HepG2 (cell line): ENCODE measurements at regions not wholly inside any gene's neighbourhood (a gene's known extent, or its start where the extent isn't known, plus 50 kb on each side); places are given as distances from the start of the nearest gene placed in this dataset.

ENCODE experiments used
- ATAC-seq: fragments of 200-7000 bp; cut with Tn5 transposase; 3 replicates; pipeline ENCODE4 v1.9.1; 2020; ENCODE audit warnings: mild to moderate bottlenecking, moderate library complexity
- BruUV-seq: library from RNA; stranded (reverse); fragments of 400-500 nt; replicated peaks from 2 replicates; lab custom pipeline; 2021; lab: Mats Ljungman, UMichigan
- CTCF ChIA-PET: fragments of 300-600 bp; formaldehyde crosslinking; extraction: SDS; loops from one replicate; lab custom pipeline; 2021; ENCODE audit warnings: low total read pairs, inconsistent platforms, low intra/inter-chr PET ratio; lab: Yijun Ruan, JAX
- POLR2A ChIA-PET: fragments of 350-600 bp; sonication (Branson Sonifier 250); formaldehyde crosslinking; loops from one replicate; lab custom pipeline; 2020; ENCODE audit warnings: antibody characterized with exemption, inconsistent platforms; lab: Yijun Ruan, JAX
- DNase-seq: peaks from one replicate; pipeline ENCODE4 v3.0.0-alpha.2; 2015; ENCODE audit warnings: low spot score
- FAIRE-seq: peaks from 3 replicates; lab custom pipeline; 2011; peaks lifted over from hg19 to GRCh38; lab: Jason Lieb, UNC
- H2AFZ ChIP-seq: one replicate; pipeline ENCODE4 v1.6.1; 2011; ENCODE audit warnings: low read length, inconsistent platforms
- H3K27ac ChIP-seq: fragments of 300-600 bp; 3 replicates; pipeline ENCODE4 v1.8.0; 2011; ENCODE audit warnings: mixed run types, mild to moderate bottlenecking, mixed read lengths, low read length, inconsistent platforms; ENCODE audit not compliant: insufficient read depth; ENCODE audit errors: extremely low read length
- H3K27me3 ChIP-seq, 2 experiments: fragments of 200-600 bp in 1 of 2; 2 replicates in 1 of 2; 3 replicates in 1 of 2; pipeline versions ENCODE4 v1.6.0 to v1.8.0; 2011; ENCODE audit warnings: low read length in 2 of 2, mild to moderate bottlenecking in 2 of 2, moderate library complexity in 2 of 2, inconsistent platforms in 1 of 2; ENCODE audit not compliant: insufficient read depth in 2 of 2, control insufficient read depth in 1 of 2
- H3K36me3 ChIP-seq, 2 experiments: fragments of 200-600 bp in 1 of 2; replicated peaks in 1 of 2; 2 replicates in 1 of 2; 3 replicates in 1 of 2; pipeline versions ENCODE4 v1.5.1 to v1.8.0; 2011; ENCODE audit warnings: low read length in 2 of 2, inconsistent platforms in 1 of 2; ENCODE audit not compliant: insufficient read depth in 2 of 2, control insufficient read depth in 1 of 2
- H3K4me1 ChIP-seq: 2 replicates; pipeline ENCODE4 v1.5.1; 2012; ENCODE audit warnings: low read length, inconsistent platforms; ENCODE audit not compliant: insufficient read depth
- H3K4me2 ChIP-seq: 2 replicates; pipeline ENCODE4 v1.6.0; 2011; ENCODE audit warnings: low read depth, low read length, inconsistent platforms
- H3K4me3 ChIP-seq, 3 experiments: fragments of 200-600 bp in 1 of 3; sonication (generic), shearing (Covaris generic) in 1 of 3; replicated peaks in 1 of 3; 2 replicates each; pipeline ENCODE4 v1.5.1; 2011 to 2016; ENCODE audit warnings: low read length in 3 of 3, inconsistent platforms in 2 of 3, low read depth in 2 of 3, mild to moderate bottlenecking in 2 of 3, control low read depth in 1 of 3, mixed read lengths in 1 of 3; ENCODE audit not compliant: insufficient read depth in 1 of 3
- H3K79me2 ChIP-seq: one replicate; pipeline ENCODE4 v1.6.1; 2011; ENCODE audit warnings: low read length, inconsistent platforms; ENCODE audit not compliant: insufficient read depth
- H3K9ac ChIP-seq: 2 replicates; pipeline ENCODE4 v1.6.0; 2011; ENCODE audit warnings: mild to moderate bottlenecking, low read depth, low read length, inconsistent platforms; ENCODE audit not compliant: insufficient read depth
- H3K9me3 ChIP-seq: 2 replicates; pipeline ENCODE4 v1.5.1; 2012; ENCODE audit warnings: mild to moderate bottlenecking, low read length
- H4K20me1 ChIP-seq: 2 replicates; pipeline ENCODE4 v1.6.0; 2011; ENCODE audit warnings: inconsistent platforms, mild to moderate bottlenecking, low read length, moderate library complexity; ENCODE audit not compliant: insufficient read depth
- ADNP ChIP-seq: sonication (generic); formaldehyde crosslinking; IDR thresholded peaks from 2 replicates; pipeline ENCODE4 v1.4.0; 2020; ENCODE audit warnings: missing genetic modification reagents
- FOXM1 ChIP-seq: sonication (generic); formaldehyde crosslinking; IDR thresholded peaks from 2 replicates; pipeline ENCODE4 v1.5.0; 2020; ENCODE audit warnings: missing genetic modification reagents
- HNRNPUL1 ChIP-seq: fragments of 200-400 bp; formaldehyde crosslinking; IDR thresholded peaks from 2 replicates; pipeline ENCODE4 v1.6.1; 2017; ENCODE audit warnings: low read depth, mild to moderate bottlenecking, low read length, moderate library complexity
- ISX ChIP-seq: sonication (generic); formaldehyde crosslinking; conservative IDR thresholded peaks from 2 replicates; pipeline ENCODE4 v1.5.0; 2020; ENCODE audit warnings: missing genetic modification reagents
- NCOA1 ChIP-seq: sonication (generic); formaldehyde crosslinking; IDR thresholded peaks from 2 replicates; pipeline ENCODE4 v1.9.0; 2021; ENCODE audit warnings: missing genetic modification reagents
- NPAS2 ChIP-seq: sonication (generic); formaldehyde crosslinking; IDR thresholded peaks from 2 replicates; pipeline ENCODE4 v1.8.0; 2022; ENCODE audit warnings: mild to moderate bottlenecking, missing genetic modification reagents, borderline replicate concordance
- PPARG ChIP-seq: conservative IDR thresholded peaks from 2 replicates; pipeline ENCODE4 v1.6.1; 2016; ENCODE audit warnings: missing biosample characterization, missing genetic modification reagents
- WIZ ChIP-seq: sonication (generic); formaldehyde crosslinking; IDR thresholded peaks from 2 replicates; pipeline ENCODE4 v1.5.1; 2020; ENCODE audit warnings: mild to moderate bottlenecking, missing genetic modification reagents
- ZIK1 ChIP-seq: sonication (generic); formaldehyde crosslinking; IDR thresholded peaks from 2 replicates; pipeline ENCODE4 v1.5.0; 2020; ENCODE audit warnings: mild to moderate bottlenecking, low read depth, missing genetic modification reagents, borderline replicate concordance
- ZNF563 ChIP-seq: sonication (generic); formaldehyde crosslinking; IDR thresholded peaks from 2 replicates; pipeline ENCODE4 v1.8.0; 2022; ENCODE audit warnings: mild to moderate bottlenecking, moderate library complexity, missing genetic modification reagents
- ZNF672 ChIP-seq: sonication (generic); formaldehyde crosslinking; IDR thresholded peaks from 2 replicates; pipeline ENCODE4 v1.8.1; 2022; ENCODE audit warnings: missing genetic modification reagents
- ZNF713 ChIP-seq: sonication (generic); formaldehyde crosslinking; IDR thresholded peaks from 2 replicates; pipeline ENCODE4 v1.4.0; 2020; ENCODE audit warnings: mild to moderate bottlenecking, missing genetic modification reagents
- ZNF878 ChIP-seq: sonication (generic); formaldehyde crosslinking; IDR thresholded peaks from 2 replicates; pipeline ENCODE4 v1.8.1; 2023; ENCODE audit warnings: mild to moderate bottlenecking, missing genetic modification reagents, moderate library complexity
- ZSCAN31 ChIP-seq: sonication (generic); formaldehyde crosslinking; IDR thresholded peaks from 2 replicates; pipeline ENCODE4 v1.5.0; 2020; ENCODE audit warnings: low read depth, mild to moderate bottlenecking, missing genetic modification reagents
- WGBS: methylation state at CpG from one replicate; pipeline ENCODE4 v1.1.6; 2017; ENCODE audit warnings: low lambda C conversion rate; 5-methylcytosine and 5-hydroxymethylcytosine counted together
- in situ Hi-C: cut with HindIII; loops from 2 replicates; pipeline ENCODE4 v1.10.0; 2017; ENCODE audit warnings: low pct_unique_long_range_greater_than_20kb; ENCODE audit not compliant: extremely low pct_ligation_motif_present
- intact Hi-C: fragments of 100-400 bp; cut with micrococcal nuclease; formaldehyde crosslinking; loops from one replicate; pipeline ENCODE4 v1.10.0; 2022; ENCODE audit not compliant: unreplicated experiment
- TF ChIP-seq, protein P1 (sequence below): sonication (generic); formaldehyde crosslinking; IDR thresholded peaks from 2 replicates; pipeline ENCODE4 v1.4.0; 2020; ENCODE audit warnings: missing genetic modification reagents, borderline replicate concordance
- TF ChIP-seq, protein P2 (sequence below): sonication (generic); formaldehyde crosslinking; conservative IDR thresholded peaks from 2 replicates; pipeline ENCODE4 v1.4.0; 2020; ENCODE audit warnings: mild to moderate bottlenecking, missing genetic modification reagents, moderate library complexity
- TF ChIP-seq, protein P3 (sequence below): sonication (generic); formaldehyde crosslinking; IDR thresholded peaks from 2 replicates; pipeline ENCODE4 v1.4.0; 2020; ENCODE audit warnings: missing genetic modification reagents

DNA sequence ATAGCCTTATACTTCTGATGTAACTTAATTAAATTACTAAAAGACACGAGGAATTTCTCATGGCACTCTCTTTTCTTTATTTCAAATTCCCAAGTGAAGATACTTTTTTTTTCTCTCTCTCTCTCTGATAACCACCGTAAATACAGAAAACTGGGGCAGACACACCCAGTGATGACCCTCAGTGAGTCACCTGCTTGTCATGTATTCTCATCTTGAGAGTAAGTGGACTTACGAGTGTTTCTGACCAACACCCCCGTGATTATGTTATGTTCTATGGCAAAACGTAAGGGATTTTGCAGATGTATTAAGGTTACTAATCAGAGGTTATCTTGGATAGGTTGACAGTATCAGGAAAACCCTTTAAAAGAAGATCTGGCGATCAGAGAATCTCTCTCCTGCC, 348.8 kb upstream of the ZNF717 start:
- H3K4me1 ChIP-seq = no peaks in the 10 kb centered on the region
- CTCF ChIA-PET = no interaction called here
- no peak overlapping the region for H3K9ac ChIP-seq
- no peaks in the 10 kb centered on the region for H3K27me3 ChIP-seq
- no peak overlapping the region for H2AFZ ChIP-seq
- BruUV-seq = no TSS peak
- TF ChIP-seq ISX (CRISPR knock-in tag) (no peak), NCOA1 (CRISPR knock-in tag) (no peak), ZNF878 (CRISPR knock-in tag) (no peak), ZNF713 (CRISPR knock-in tag) (no peak), FOXM1 (CRISPR knock-in tag) (no peak), ZNF563 (no peak), WIZ (no peak), ZIK1 (no peak), HNRNPUL1 (no peak), ZSCAN31 (no peak), NPAS2 (CRISPR knock-in tag) (no peak), ADNP (no peak), ZNF672 (no peak), PPARG (CRISPR knock-in tag) (no peak)
- TF ChIP-seq, protein P1, sequence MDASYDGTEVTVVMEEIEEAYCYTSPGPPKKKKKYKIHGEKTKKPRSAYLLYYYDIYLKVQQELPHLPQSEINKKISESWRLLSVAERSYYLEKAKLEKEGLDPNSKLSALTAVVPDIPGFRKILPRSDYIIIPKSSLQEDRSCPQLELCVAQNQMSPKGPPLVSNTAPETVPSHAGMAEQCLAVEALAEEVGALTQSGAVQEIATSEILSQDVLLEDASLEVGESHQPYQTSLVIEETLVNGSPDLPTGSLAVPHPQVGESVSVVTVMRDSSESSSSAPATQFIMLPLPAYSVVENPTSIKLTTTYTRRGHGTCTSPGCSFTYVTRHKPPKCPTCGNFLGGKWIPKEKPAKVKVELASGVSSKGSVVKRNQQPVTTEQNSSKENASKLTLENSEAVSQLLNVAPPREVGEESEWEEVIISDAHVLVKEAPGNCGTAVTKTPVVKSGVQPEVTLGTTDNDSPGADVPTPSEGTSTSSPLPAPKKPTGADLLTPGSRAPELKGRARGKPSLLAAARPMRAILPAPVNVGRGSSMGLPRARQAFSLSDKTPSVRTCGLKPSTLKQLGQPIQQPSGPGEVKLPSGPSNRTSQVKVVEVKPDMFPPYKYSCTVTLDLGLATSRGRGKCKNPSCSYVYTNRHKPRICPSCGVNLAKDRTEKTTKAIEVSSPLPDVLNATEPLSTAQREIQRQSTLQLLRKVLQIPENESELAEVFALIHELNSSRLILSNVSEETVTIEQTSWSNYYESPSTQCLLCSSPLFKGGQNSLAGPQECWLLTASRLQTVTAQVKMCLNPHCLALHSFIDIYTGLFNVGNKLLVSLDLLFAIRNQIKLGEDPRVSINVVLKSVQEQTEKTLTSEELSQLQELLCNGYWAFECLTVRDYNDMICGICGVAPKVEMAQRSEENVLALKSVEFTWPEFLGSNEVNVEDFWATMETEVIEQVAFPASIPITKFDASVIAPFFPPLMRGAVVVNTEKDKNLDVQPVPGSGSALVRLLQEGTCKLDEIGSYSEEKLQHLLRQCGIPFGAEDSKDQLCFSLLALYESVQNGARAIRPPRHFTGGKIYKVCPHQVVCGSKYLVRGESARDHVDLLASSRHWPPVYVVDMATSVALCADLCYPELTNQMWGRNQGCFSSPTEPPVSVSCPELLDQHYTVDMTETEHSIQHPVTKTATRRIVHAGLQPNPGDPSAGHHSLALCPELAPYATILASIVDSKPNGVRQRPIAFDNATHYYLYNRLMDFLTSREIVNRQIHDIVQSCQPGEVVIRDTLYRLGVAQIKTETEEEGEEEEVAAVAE = no peak
- TF ChIP-seq, protein P2, sequence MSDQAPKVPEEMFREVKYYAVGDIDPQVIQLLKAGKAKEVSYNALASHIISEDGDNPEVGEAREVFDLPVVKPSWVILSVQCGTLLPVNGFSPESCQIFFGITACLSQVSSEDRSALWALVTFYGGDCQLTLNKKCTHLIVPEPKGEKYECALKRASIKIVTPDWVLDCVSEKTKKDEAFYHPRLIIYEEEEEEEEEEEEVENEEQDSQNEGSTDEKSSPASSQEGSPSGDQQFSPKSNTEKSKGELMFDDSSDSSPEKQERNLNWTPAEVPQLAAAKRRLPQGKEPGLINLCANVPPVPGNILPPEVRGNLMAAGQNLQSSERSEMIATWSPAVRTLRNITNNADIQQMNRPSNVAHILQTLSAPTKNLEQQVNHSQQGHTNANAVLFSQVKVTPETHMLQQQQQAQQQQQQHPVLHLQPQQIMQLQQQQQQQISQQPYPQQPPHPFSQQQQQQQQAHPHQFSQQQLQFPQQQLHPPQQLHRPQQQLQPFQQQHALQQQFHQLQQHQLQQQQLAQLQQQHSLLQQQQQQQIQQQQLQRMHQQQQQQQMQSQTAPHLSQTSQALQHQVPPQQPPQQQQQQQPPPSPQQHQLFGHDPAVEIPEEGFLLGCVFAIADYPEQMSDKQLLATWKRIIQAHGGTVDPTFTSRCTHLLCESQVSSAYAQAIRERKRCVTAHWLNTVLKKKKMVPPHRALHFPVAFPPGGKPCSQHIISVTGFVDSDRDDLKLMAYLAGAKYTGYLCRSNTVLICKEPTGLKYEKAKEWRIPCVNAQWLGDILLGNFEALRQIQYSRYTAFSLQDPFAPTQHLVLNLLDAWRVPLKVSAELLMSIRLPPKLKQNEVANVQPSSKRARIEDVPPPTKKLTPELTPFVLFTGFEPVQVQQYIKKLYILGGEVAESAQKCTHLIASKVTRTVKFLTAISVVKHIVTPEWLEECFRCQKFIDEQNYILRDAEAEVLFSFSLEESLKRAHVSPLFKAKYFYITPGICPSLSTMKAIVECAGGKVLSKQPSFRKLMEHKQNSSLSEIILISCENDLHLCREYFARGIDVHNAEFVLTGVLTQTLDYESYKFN (CRISPR knock-in tag) = no peak
- TF ChIP-seq, protein P3, sequence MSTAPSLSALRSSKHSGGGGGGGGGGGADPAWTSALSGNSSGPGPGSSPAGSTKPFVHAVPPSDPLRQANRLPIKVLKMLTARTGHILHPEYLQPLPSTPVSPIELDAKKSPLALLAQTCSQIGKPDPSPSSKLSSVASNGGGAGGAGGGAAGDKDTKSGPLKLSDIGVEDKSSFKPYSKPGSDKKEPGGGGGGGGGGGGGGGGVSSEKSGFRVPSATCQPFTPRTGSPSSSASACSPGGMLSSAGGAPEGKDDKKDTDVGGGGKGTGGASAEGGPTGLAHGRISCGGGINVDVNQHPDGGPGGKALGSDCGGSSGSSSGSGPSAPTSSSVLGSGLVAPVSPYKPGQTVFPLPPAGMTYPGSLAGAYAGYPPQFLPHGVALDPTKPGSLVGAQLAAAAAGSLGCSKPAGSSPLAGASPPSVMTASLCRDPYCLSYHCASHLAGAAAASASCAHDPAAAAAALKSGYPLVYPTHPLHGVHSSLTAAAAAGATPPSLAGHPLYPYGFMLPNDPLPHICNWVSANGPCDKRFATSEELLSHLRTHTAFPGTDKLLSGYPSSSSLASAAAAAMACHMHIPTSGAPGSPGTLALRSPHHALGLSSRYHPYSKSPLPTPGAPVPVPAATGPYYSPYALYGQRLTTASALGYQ = no peak
- H4K20me1 ChIP-seq = no peaks in the 10 kb centered on the region
- in situ Hi-C loops = no loop called here
- no peak overlapping the region for H3K4me3 ChIP-seq
- no peaks in the 10 kb centered on the region for H3K9me3 ChIP-seq
- intact Hi-C loops = no loop called here
- H3K27ac ChIP-seq = no peak overlapping the region
- FAIRE-seq (no peak), DNase-seq (no peak), ATAC-seq (no peak)
- POLR2A ChIA-PET = no interaction called here
- no peak overlapping the region for H3K4me2 ChIP-seq
- WGBS = 3% methylated on average over 6 of the region's 6 CpGs
- H3K36me3 ChIP-seq = no peaks in the 10 kb centered on the region
- H3K79me2 ChIP-seq = no peaks in the 10 kb centered on the region
